ENCODE measurements at regions not wholly inside any gene's neighbourhood (a gene's known extent, or its start where the extent isn't known, plus 50 kb on each side); places are given as distances from the start of the nearest gene placed in this dataset.
A peak's percentile ranks its signal among the peaks of the same experiment; 100 is the strongest.

DNA sequence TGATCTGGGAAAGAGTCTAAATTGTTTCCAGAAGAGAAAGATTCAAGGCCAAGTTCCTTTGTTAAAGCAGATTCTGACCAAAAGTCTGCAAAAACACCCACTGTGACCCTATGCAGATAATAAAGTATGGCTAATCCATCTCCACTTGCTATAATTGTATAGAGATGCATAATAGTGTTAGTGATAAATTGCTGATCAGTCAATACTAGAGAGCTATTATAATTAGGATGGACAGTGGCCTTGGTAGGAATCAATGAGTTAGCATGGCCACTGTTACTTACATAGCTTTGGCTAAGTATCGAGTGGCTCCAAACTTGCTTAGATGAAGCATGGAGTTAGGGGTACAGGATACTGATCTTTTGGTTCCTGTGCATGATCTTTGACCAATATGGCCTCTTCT lies 683.4 kb upstream of the MEF2C start:
- TF ChIP-seq CSDC2 (CRISPR knock-in tag; IDR thresholded peaks at IDR 0.05) (no peak), OSR1 (CRISPR knock-in tag; IDR thresholded peaks at IDR 0.05) (no peak)
- no peak for ATAC-seq

DNA sequence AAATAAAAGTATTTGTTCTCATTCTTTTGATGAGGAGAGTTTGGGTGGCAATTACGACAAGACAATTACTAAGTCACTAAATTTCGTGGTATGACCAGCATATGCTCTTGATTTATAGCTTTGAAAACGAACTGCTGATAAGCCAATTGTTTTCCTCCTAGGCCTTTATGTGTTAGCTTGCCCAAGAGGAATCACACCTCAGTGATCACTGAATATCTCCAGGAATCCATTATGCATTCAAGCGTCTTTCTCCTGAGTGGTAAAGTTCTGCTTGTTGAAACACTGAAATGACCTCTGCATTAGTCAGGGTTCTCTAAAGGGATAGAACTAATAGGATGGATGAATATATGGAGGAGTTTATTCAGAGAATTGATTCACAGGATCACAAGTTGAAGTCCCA lies 677.7 kb upstream of the MEF2C start:
- no peak for TF ChIP-seq ESRRG (CRISPR knock-in tag; IDR thresholded peaks at IDR 0.05)
- TF ChIP-seq, protein P1, sequence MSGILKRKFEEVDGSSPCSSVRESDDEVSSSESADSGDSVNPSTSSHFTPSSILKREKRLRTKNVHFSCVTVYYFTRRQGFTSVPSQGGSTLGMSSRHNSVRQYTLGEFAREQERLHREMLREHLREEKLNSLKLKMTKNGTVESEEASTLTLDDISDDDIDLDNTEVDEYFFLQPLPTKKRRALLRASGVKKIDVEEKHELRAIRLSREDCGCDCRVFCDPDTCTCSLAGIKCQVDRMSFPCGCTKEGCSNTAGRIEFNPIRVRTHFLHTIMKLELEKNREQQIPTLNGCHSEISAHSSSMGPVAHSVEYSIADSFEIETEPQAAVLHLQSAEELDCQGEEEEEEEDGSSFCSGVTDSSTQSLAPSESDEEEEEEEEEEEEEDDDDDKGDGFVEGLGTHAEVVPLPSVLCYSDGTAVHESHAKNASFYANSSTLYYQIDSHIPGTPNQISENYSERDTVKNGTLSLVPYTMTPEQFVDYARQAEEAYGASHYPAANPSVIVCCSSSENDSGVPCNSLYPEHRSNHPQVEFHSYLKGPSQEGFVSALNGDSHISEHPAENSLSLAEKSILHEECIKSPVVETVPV (CRISPR knock-in tag; IDR thresholded peaks at IDR 0.05): no peak
- no peak for TF ChIP-seq PPARA (CRISPR knock-in tag; IDR thresholded peaks at IDR 0.05; ENCODE audit: borderline replicate concordance)
- no peak for TF ChIP-seq GLIS3 (CRISPR knock-in tag; IDR thresholded peaks at IDR 0.05)
- TF ChIP-seq, protein P2, sequence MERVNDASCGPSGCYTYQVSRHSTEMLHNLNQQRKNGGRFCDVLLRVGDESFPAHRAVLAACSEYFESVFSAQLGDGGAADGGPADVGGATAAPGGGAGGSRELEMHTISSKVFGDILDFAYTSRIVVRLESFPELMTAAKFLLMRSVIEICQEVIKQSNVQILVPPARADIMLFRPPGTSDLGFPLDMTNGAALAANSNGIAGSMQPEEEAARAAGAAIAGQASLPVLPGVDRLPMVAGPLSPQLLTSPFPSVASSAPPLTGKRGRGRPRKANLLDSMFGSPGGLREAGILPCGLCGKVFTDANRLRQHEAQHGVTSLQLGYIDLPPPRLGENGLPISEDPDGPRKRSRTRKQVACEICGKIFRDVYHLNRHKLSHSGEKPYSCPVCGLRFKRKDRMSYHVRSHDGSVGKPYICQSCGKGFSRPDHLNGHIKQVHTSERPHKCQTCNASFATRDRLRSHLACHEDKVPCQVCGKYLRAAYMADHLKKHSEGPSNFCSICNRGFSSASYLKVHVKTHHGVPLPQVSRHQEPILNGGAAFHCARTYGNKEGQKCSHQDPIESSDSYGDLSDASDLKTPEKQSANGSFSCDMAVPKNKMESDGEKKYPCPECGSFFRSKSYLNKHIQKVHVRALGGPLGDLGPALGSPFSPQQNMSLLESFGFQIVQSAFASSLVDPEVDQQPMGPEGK (CRISPR knock-in tag; IDR thresholded peaks at IDR 0.05; ENCODE audit: borderline replicate concordance): no peak
- TF ChIP-seq OSR1 (CRISPR knock-in tag; IDR thresholded peaks at IDR 0.05): no peak
- TF ChIP-seq ZNF70 (CRISPR knock-in tag; IDR thresholded peaks at IDR 0.05): no peak
- no peak for TF ChIP-seq ZFP30 (CRISPR knock-in tag; IDR thresholded peaks at IDR 0.05)
- no peak for TF ChIP-seq BACH2 (CRISPR knock-in tag; IDR thresholded peaks at IDR 0.05; ENCODE audit: borderline replicate concordance)
- ATAC-seq: no peak

DNA sequence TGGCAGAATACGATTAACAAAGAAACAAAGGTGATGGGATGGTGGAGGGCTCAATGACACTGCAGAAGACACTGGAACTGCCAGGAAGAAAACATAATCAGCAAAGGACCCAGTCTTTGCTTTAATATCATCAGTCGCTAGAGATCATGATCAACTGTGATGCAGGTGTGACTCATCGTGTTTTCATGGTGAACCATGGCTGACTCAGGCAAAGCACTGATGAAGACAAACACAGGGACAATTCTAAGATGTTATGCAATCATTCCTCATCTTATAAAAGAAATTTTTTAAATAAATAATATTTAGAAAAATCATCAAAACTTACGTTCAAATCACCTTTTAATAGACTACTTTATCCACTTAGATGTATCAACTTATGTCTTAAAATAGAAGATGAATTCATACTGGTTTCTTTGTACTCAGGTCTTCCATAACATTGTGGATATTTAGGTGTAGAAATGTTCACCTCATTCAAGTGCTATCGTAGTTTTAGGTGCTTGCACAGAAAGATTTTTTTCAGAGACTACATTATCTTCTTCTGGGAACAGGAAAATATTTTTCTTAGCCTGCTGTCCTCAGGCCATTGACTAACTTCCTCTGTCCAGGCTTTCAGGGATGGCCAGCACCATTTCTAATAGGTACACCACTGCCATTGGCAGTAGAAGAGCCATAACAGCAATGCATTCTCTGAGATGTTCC lies 673.4 kb upstream of the MEF2C start:
- ATAC-seq: peak; percentile 73
- peak; percentile 38; the same call in 1 of the 2 replicates for TF ChIP-seq ZC3H10 (CRISPR knock-in tag; IDR thresholded peaks at IDR 0.05)
- TF ChIP-seq RARB (CRISPR knock-in tag; IDR thresholded peaks at IDR 0.05): no peak
- no peak for TF ChIP-seq ZNF8 (CRISPR knock-in tag; IDR thresholded peaks at IDR 0.05)

DNA sequence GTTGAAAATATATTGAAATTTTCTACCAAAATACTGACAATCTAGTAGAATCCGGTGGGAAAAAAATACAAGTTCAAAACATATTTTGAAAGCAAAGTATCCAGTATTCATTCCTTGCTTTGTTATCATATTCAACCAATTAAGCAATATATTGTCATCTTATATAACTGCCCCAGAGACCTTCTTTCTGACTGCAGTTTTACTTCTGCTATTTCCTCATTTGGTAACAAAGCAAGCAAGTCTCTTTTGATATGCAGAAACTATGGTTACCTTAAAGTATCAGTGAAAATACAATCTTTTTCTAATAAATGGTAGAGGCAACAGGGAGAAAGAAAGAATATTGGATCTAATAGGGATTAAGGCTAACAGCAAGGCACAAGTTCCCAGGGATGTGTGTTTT lies 663.7 kb upstream of the MEF2C start:
- TF ChIP-seq BACH2 (CRISPR knock-in tag; IDR thresholded peaks at IDR 0.05; ENCODE audit: borderline replicate concordance) (no peak), ZNF8 (CRISPR knock-in tag; IDR thresholded peaks at IDR 0.05) (no peak), GLIS3 (CRISPR knock-in tag; IDR thresholded peaks at IDR 0.05) (no peak), ZC3H10 (CRISPR knock-in tag; IDR thresholded peaks at IDR 0.05) (no peak), CSDC2 (CRISPR knock-in tag; IDR thresholded peaks at IDR 0.05) (no peak)
- TF ChIP-seq, protein P2 (CRISPR knock-in tag; IDR thresholded peaks at IDR 0.05; ENCODE audit: borderline replicate concordance): no peak
- ATAC-seq: no peak

DNA sequence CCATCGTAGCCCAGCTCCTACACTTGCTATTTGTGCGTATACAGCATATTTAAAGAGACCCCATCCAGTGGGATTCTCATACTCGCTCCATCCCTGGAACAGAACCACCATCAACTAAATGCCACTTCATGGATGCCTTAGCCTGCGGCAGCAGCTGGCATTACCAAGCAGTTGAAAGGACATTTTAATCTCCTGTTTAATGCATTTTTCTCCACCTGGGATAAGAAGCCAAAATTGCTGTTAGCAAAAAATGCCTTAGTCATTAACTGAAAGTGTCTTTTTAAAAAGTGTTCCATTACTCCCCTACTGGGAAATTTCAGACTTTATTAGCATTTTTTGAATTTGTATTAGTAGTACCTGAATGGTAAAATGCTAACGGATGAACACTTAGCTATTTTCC lies 662.6 kb upstream of the MEF2C start:
- no peak for ATAC-seq
- TF ChIP-seq TOX (CRISPR knock-in tag; IDR thresholded peaks at IDR 0.05; ENCODE audit: borderline replicate concordance) (no peak), ARNTL (CRISPR knock-in tag; IDR thresholded peaks at IDR 0.05; ENCODE audit: borderline replicate concordance, low read depth) (no peak), PPARA (CRISPR knock-in tag; IDR thresholded peaks at IDR 0.05; ENCODE audit: borderline replicate concordance) (no peak), SNAI2 (CRISPR knock-in tag; IDR thresholded peaks at IDR 0.05) (no peak), RARB (CRISPR knock-in tag; IDR thresholded peaks at IDR 0.05) (no peak), BACH2 (CRISPR knock-in tag; IDR thresholded peaks at IDR 0.05; ENCODE audit: borderline replicate concordance) (no peak), CSDC2 (CRISPR knock-in tag; IDR thresholded peaks at IDR 0.05) (no peak), ISL1 (CRISPR knock-in tag; IDR thresholded peaks at IDR 0.05) (no peak), ZNF8 (CRISPR knock-in tag; IDR thresholded peaks at IDR 0.05) (no peak), ZNF70 (CRISPR knock-in tag; IDR thresholded peaks at IDR 0.05) (no peak), ESRRG (CRISPR knock-in tag; IDR thresholded peaks at IDR 0.05) (no peak), ZFP30 (CRISPR knock-in tag; IDR thresholded peaks at IDR 0.05) (no peak)
- TF ChIP-seq, protein P2 (CRISPR knock-in tag; IDR thresholded peaks at IDR 0.05; ENCODE audit: borderline replicate concordance): no peak
- TF ChIP-seq, protein P3, sequence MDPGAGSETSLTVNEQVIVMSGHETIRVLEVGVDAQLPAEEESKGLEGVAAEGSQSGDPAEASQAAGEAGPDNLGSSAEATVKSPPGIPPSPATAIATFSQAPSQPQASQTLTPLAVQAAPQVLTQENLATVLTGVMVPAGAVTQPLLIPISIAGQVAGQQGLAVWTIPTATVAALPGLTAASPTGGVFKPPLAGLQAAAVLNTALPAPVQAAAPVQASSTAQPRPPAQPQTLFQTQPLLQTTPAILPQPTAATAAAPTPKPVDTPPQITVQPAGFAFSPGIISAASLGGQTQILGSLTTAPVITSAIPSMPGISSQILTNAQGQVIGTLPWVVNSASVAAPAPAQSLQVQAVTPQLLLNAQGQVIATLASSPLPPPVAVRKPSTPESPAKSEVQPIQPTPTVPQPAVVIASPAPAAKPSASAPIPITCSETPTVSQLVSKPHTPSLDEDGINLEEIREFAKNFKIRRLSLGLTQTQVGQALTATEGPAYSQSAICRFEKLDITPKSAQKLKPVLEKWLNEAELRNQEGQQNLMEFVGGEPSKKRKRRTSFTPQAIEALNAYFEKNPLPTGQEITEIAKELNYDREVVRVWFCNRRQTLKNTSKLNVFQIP (CRISPR knock-in tag; IDR thresholded peaks at IDR 0.05; ENCODE audit: borderline replicate concordance, low read depth): no peak
- TF ChIP-seq, protein P4, sequence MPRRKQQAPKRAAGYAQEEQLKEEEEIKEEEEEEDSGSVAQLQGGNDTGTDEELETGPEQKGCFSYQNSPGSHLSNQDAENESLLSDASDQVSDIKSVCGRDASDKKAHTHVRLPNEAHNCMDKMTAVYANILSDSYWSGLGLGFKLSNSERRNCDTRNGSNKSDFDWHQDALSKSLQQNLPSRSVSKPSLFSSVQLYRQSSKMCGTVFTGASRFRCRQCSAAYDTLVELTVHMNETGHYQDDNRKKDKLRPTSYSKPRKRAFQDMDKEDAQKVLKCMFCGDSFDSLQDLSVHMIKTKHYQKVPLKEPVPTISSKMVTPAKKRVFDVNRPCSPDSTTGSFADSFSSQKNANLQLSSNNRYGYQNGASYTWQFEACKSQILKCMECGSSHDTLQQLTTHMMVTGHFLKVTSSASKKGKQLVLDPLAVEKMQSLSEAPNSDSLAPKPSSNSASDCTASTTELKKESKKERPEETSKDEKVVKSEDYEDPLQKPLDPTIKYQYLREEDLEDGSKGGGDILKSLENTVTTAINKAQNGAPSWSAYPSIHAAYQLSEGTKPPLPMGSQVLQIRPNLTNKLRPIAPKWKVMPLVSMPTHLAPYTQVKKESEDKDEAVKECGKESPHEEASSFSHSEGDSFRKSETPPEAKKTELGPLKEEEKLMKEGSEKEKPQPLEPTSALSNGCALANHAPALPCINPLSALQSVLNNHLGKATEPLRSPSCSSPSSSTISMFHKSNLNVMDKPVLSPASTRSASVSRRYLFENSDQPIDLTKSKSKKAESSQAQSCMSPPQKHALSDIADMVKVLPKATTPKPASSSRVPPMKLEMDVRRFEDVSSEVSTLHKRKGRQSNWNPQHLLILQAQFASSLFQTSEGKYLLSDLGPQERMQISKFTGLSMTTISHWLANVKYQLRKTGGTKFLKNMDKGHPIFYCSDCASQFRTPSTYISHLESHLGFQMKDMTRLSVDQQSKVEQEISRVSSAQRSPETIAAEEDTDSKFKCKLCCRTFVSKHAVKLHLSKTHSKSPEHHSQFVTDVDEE (CRISPR knock-in tag; IDR thresholded peaks at IDR 0.05): no peak
- TF ChIP-seq, protein P1 (CRISPR knock-in tag; IDR thresholded peaks at IDR 0.05): no peak
